Left hindlimb (tissue), 1 donor: ENCODE measurements at regions not wholly inside any gene's neighbourhood (a gene's known extent, or its start where the extent isn't known, plus 50 kb on each side); places are given as distances from the start of the nearest gene placed in this dataset.

ENCODE experiments used
- DNase-seq: peaks from one replicate; pipeline ENCODE4 v3.0.0-alpha.2; 2018

DNA sequence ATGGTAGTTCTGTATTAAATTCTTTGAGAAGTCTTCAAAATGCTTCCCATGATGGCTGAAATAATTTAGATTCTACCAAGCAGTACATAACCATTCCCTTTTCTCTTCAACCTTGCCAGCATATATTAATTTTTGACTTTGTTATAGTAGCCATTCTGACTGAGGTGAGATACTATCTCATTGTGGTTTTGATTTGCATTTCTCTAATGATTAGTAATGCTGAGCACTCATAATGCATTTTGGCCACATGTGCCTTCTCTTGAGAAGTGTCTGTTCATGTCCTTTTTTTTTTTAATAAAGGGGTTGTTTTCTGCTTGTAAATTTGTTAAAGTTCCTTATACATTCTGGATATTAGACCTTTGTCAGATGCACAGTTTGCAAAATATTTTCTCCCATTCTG lies 173.9 kb downstream of the CALCRL start:
- no peak for DNase-seq

GRCh38 chr2:187272255-187272654 lies 175.8 kb downstream of the CALCRL start:
- no peak for DNase-seq

GRCh38 chr2:187271825-187272224 lies 176.2 kb downstream of the CALCRL start:
- no peak for DNase-seq

DNA sequence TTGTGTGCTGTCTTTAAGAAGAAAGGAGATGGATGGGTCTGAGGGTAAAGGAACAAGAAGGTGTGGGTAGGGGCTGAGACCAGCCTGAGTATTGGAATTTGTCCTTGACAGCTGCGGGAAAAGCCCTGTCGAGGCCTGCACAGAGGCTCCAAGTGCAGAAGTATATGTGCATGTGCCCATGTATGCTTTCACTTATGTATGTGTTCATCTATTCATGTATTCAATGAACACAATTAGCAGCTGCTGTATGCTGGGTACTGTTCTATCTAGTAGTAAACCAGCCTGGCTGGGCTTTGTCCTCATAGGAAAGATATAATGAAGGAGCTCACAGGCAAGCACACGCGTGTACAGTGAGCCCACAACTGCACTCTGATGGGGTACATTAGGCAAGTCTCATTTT lies 181.4 kb downstream of the CALCRL start:
- no peak for DNase-seq

- no peak for DNase-seq
Observed at GRCh38 chr2:187266147-187266546, 181.9 kb downstream of the CALCRL start.

DNA sequence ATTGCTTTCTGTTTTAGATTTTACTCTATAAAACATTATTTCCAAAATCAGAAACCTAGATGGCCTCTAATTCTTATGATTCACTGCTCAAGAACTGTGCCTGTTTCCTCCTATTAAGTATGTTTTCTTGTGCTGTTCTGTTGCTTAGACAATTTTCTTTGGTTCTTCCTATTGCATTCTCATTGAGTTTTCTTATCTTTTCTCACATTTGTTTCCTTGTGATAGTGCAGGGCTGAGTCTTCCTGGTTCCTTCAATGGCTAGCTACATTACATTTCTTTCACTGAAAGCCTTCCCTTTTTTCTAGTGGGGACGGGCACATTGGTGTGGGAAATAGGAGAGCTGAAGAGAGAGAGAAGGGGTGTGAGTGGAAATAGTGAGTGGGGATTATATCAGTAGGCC lies 183.4 kb downstream of the CALCRL start:
- DNase-seq, result no peak

DNA sequence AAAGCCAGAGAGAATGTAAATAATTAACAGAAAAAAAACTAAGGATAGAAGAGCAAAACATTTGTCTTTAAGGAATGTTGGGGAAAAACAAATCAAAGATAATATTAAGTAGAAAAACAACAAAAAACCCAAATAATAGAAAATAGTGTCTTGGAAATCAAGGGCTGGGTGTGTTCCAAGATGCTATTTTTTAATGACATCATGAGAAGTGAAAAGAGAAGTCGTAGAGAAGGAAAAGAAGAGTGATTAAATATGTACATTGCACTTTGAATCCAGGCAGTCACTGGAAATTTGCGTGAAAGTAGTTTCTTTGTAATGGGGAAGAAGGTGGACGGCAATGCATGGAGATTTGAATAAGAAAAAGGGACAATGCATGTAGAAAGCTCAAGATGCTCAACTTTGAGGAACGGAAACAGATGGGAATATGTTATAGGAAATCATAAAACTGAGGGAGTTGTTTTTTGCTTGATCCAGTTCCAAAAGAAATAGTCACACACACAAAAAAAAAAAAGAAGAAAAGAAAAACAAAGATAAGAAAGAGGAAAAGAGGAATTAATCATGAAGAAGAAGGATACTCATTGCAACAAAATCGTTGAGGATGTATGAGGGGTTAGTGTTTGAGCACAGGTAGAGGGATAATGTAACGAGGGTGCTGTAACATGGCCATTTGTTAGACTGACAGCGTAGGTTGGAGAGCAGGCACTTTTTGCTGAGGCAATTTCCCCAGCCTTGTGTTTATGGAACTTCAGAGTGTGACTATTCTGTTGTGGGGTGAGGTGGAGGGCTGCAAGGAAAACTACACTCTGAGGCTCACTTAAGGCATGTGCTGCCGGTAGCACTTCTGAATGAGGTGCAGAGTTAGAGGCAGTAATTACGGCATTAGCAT lies 184.1 kb downstream of the CALCRL start:
- DNase-seq, result no peak

DNA sequence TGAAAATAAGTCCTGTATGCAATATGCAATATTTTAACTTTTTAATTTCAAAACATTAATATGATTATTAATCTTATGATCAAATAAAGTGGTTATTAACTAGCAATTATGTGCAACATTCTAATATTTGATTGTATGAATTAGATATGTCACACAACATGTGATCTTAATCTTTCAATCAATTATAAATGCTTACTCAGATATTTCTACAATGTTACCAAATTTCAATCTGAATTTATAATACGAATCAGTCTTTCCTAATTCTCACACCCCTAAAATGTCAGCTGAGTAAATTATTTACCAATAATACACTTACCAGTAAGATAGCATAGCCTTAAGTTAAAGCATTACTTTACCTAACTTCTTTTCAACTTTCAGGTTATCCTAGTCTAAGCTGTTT lies 186.3 kb downstream of the CALCRL start:
- no peak for DNase-seq

- DNase-seq, result no peak
Observed at GRCh38 chr2:187252063-187252462, 196.0 kb downstream of the CALCRL start.

DNA sequence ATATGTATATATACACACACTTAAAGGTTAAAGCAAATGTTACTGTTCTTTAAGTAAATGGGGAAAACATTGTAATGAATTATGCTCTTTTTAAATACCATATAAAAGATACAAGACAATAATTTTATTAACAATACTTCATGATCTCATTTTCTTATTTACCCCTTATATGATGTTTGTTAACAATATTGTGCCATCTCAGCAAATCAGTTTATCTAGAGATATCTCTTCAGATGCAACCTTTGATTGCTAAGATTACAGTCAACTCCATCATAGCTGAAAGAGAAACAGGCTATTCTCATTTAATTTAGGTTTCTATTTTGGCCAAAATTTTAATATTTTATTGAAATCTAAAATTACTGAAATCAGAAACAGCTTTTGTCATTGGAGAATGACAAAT lies 197.9 kb downstream of the CALCRL start:
- DNase-seq, result no peak

DNA sequence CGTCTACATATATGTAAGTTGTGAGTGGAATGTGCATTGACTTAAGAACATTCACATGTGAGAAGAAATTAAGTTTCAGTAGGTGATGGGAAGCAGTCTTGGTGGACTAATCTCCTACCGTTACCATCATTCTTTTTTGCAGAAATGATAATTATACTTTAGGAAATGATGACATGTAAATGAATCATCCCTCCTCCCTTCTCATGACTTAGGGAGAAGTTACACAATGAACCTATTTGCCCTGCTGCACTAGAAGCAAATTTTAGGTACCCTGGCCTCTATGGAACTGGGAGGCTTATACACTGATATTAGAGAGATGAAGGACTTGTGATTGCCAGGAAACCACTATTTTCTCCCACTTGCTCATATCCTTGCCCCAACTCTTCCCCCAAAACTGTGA lies 214.2 kb downstream of the CALCRL start:
- no peak for DNase-seq

GRCh38 chr2:187232749-187233148 lies 215.3 kb downstream of the CALCRL start:
- no peak for DNase-seq

DNA sequence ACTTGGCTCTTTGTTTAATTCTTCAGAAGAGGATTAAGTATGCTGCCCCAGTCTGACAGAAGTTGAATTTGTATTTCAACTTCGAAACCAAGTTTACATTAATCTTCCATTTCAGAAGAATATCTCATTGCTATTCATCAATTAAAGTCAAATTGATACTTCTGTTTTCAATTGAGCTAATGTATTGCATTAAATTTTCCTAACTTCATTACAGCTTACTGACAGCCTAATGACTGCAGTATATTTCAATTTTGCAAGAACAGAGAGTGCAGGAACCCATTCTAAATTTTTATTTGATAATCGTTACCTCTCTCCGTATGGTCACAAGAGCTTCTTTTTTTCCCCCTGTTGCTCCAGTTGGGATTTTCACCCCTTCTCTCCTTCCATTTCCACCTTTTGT lies 218.0 kb downstream of the CALCRL start:
- DNase-seq, result no peak

DNA sequence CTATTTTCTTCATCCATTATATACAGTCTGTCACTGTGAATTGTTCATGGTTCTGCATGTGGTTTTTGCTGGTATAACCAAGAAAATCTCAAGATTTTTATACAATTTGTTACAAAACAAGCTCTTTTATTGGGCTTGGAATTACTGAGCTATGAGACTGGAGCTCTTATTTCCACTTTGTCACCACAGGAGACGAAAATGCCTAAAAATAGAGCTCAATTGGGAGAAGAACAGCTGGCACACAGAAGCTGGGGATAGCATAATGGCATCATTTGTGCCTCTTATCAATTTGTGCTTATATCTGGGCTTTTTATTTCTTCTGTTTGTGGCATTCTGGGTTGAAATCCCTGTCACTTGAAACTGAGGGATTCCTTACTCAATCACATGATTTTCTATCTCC lies 219.1 kb downstream of the CALCRL start:
- no peak for DNase-seq

DNA sequence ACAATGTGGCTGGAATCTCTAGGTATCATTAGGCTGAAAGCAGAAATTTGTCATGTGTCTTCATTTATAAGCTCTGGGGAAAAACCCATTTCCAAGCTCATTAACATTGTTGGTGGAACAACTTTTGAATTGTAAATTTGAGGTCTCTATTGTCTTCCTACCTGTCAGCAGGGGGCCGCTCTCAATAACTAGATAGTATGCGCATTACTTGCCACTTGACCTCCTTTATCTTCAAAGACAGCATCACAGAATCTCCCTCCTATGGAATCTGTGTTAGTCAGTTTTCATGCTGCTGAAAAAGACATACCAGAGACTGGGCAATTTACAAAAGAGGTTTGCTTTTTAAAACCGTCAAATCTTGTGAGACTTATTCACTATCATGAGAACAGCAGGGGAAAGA lies 223.1 kb downstream of the CALCRL start:
- DNase-seq, result no peak

- no peak for DNase-seq
Observed at GRCh38 chr2:187220071-187220470, 228.0 kb downstream of the CALCRL start.

DNA sequence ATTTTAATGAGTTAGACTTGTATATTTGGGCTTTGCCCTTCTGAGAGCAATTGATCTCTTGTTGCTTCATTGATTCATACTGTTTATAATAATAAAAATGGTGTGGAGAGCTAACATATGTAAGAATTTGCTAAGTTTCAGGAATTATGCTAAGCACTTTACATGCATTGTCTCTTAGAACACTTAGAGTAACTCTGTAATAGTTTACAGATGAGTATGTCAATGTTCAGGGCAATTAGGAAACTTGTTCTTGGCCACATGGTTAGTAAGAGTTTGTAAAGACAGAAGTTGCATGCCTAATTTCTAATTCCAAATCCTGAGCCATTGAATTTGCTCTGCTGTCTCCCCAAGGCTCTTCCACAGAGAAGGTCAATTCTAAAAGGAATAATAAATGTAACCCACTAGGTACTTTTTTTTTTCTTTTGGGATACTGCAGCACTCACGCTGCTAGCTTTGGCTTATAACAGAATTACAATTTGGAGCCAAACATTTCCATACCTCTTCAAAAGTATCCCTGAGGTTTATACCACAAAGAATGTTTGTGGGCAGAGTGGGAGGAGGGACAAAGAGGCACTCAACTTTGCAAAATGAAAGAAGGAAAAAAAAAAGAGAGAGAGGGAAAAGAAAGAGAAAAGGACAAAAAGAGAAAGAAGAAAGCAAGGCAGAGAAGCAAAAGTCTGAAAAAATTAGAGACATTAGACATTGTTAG lies 232.4 kb downstream of the CALCRL start:
- no peak for DNase-seq

GRCh38 chr2:187214306-187214705 lies 233.7 kb downstream of the CALCRL start:
- DNase-seq, result no peak

- no peak for DNase-seq
Observed at GRCh38 chr2:187213798-187214197, 234.3 kb downstream of the CALCRL start.

DNA sequence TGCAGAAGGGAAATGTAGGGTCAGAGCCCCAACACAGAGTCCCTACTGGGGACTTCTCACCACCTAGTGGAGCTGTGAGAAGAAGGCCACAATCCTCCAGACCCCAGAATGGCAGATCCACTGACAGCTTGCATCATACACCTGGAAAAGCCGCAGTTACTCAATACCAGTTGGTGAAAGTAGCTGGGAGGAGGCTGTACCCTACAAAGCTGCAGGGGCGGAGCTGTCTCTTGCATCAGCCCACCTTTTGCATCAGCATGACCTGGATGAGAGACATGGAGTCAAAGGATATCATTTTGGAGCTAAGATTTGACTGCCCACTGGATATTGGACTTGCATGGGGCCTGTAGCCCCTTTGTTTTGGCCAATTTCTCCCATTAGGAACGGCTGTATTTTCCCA lies 237.3 kb downstream of the CALCRL start:
- no peak for DNase-seq

DNA sequence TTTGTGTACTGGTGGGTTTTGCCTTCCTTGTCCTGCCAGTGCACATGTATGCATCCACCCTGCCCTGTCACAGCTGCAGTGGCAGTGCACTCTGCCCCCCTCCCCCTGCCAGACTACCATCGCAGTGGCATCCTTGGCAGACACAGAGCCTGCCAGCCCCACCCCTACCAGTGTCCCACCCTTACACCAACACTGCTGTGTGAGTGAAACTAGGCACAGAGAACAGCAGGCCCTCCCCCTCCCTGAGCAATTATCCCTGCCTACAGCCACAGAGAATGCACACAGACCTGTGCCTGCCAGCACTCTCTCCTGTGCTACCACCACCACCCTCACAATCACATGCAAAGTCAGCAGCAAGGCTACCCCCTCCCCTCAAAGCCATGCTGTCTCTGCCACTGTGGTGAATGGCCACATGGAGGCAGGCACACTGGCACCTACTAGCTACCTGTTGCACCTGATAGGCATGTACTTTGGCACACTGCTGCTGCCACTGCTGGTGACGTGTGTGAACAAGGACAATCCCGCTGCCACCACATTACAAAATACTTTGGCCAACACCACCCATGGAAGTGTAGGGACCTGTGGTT lies 239.8 kb downstream of the CALCRL start:
- no peak for DNase-seq

- no peak for DNase-seq
Observed at GRCh38 chr2:187207126-187207525, 240.9 kb downstream of the CALCRL start.

GRCh38 chr2:187206471-187206870 lies 241.6 kb downstream of the CALCRL start:
- no peak for DNase-seq

GRCh38 chr2:187206071-187206470 lies 242.0 kb downstream of the CALCRL start:
- DNase-seq, result no peak
